ENCODE measurements at regions not wholly inside any gene's neighbourhood (a gene's known extent, or its start where the extent isn't known, plus 50 kb on each side); places are given as distances from the start of the nearest gene placed in this dataset.

GRCh38 chr17:12492450-12492849, 173.2 kb upstream of the MYOCD start:
- H3K23ac ChIP-seq (ENCODE audit: low read length in 2 of 2), result no peak overlapping the region

GRCh38 chr17:12505866-12506265, 159.8 kb upstream of the MYOCD start:
- no peak for DNase-seq
- 91% methylated on average over 2 of the region's 2 CpGs for WGBS
- H3K4me3 ChIP-seq (ENCODE audit: insufficient read depth in 1 of 2, low read depth in 1 of 2, low read length in 2 of 2), result no peak overlapping the region

More at GRCh38 chr17:12492450-12492849, 173.2 kb upstream of the MYOCD start:
- Histone ChIP-seq H3K36me3 (ENCODE audit: control insufficient read depth in 1 of 2, insufficient read depth in 2 of 2, low read depth in 1 of 2, low read length in 2 of 2) (no peaks in the 10 kb centered on the region), H3K79me1 (replicated peaks; ENCODE audit: low read length, poor library complexity, severe bottlenecking) (no peaks in the 10 kb centered on the region), H3K14ac (ENCODE audit: low read length in 2 of 2) (no peak overlapping the region), H3K27ac (ENCODE audit: low read length, poor library complexity, severe bottlenecking) (no peak overlapping the region), H2BK120ac (ENCODE audit: low read depth, low read length) (no peak overlapping the region), H3K18ac (ENCODE audit: low read depth in 1 of 2, low read length in 2 of 2) (no peak overlapping the region), H4K91ac (ENCODE audit: low read length) (no peak overlapping the region), H4K8ac (ENCODE audit: low read length) (no peak overlapping the region), H3K9ac (ENCODE audit: low read length) (no peak overlapping the region), H2AFZ (ENCODE audit: low read depth, low read length) (no peak overlapping the region), H3K4me3 (ENCODE audit: insufficient read depth in 1 of 2, low read depth in 1 of 2, low read length in 2 of 2) (no peak overlapping the region), H3K4me1 (ENCODE audit: control insufficient read depth, insufficient read depth, low read depth, low read length) (no peaks in the 10 kb centered on the region), H2AK5ac (ENCODE audit: low read length, severe bottlenecking) (no peak overlapping the region), H3K27me3 (ENCODE audit: control insufficient read depth in 1 of 2, insufficient read depth in 1 of 2, low read length in 2 of 2) (peaks cover 0 to 3% of the 10 kb centered on the region in 2 experiments), H2BK5ac (ENCODE audit: low read depth, low read length, poor library complexity, severe bottlenecking) (no peak overlapping the region), H3K4me2 (ENCODE audit: low read length, poor library complexity, severe bottlenecking) (no peak overlapping the region), H2BK12ac (ENCODE audit: low read length in 2 of 2) (no peak overlapping the region), H3K9me3 (ENCODE audit: control insufficient read depth, low read length) (no peaks in the 10 kb centered on the region), H3K4ac (ENCODE audit: low read depth in 1 of 2, low read length in 2 of 2) (no peak overlapping the region), H2BK15ac (ENCODE audit: low read depth, poor library complexity, severe bottlenecking) (no peak overlapping the region)
- WGBS, result 100% methylated on average over 2 of the region's 3 CpGs
- DNase-seq, result no peak

GRCh38 chr17:12507026-12507595, 158.6 kb upstream of the MYOCD start:
- Histone ChIP-seq H3K27me3 (ENCODE audit: control insufficient read depth in 1 of 2, insufficient read depth in 1 of 2, low read length in 2 of 2) (no peaks in the 10 kb centered on the region), H3K23ac (ENCODE audit: low read length in 2 of 2) (no peak overlapping the region), H3K18ac (ENCODE audit: low read depth in 1 of 2, low read length in 2 of 2) (no peak overlapping the region)

More at GRCh38 chr17:12505866-12506265, 159.8 kb upstream of the MYOCD start:
- Histone ChIP-seq H3K9me3 (ENCODE audit: control insufficient read depth, low read length) (no peaks in the 10 kb centered on the region), H3K9ac (ENCODE audit: low read length) (no peak overlapping the region), H3K79me1 (replicated peaks; ENCODE audit: low read length, poor library complexity, severe bottlenecking) (no peaks in the 10 kb centered on the region), H2AFZ (ENCODE audit: low read depth, low read length) (no peak overlapping the region), H3K23ac (ENCODE audit: low read length in 2 of 2) (no peak overlapping the region), H3K36me3 (ENCODE audit: control insufficient read depth in 1 of 2, insufficient read depth in 2 of 2, low read depth in 1 of 2, low read length in 2 of 2) (no peaks in the 10 kb centered on the region), H3K4me2 (ENCODE audit: low read length, poor library complexity, severe bottlenecking) (no peak overlapping the region), H3K27me3 (ENCODE audit: control insufficient read depth in 1 of 2, insufficient read depth in 1 of 2, low read length in 2 of 2) (no peaks in the 10 kb centered on the region), H4K8ac (ENCODE audit: low read length) (no peak overlapping the region), H2BK12ac (ENCODE audit: low read length in 2 of 2) (no peak overlapping the region), H3K4me1 (ENCODE audit: control insufficient read depth, insufficient read depth, low read depth, low read length) (peaks cover 3% of the 10 kb centered on the region), H3K27ac (ENCODE audit: low read length, poor library complexity, severe bottlenecking) (no peak overlapping the region), H4K91ac (ENCODE audit: low read length) (no peak overlapping the region), H3K18ac (ENCODE audit: low read depth in 1 of 2, low read length in 2 of 2) (no peak overlapping the region), H2BK5ac (ENCODE audit: low read depth, low read length, poor library complexity, severe bottlenecking) (no peak overlapping the region), H3K4ac (ENCODE audit: low read depth in 1 of 2, low read length in 2 of 2) (no peak overlapping the region), H2AK5ac (ENCODE audit: low read length, severe bottlenecking) (no peak overlapping the region), H2BK120ac (ENCODE audit: low read depth, low read length) (no peak overlapping the region), H2BK15ac (ENCODE audit: low read depth, poor library complexity, severe bottlenecking) (no peak overlapping the region), H3K14ac (ENCODE audit: low read length in 2 of 2) (no peak overlapping the region)

DNA sequence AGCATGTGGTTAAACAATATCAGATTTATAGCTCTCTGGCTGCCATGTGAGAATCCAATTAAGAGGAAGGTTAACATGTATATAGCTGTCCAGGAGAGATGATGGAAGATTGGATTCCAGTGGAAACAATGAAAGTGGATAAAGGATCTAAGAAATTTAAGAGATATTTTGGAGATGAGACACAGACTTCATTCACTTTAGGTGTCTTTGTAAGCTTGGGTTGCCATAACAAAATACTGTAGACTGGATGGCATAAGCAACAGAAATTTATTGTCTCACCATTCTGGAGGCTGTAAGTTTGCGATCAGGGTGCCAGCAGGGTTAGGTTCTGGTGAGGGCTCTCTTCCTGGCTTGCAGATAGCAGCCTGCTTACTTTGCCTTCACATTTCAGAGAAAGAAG, 155.9 kb upstream of the MYOCD start:
- Histone ChIP-seq H3K36me3 (ENCODE audit: control insufficient read depth in 1 of 2, insufficient read depth in 2 of 2, low read depth in 1 of 2, low read length in 2 of 2) (no peaks in the 10 kb centered on the region), H2AFZ (ENCODE audit: low read depth, low read length) (no peak overlapping the region), H2AK5ac (ENCODE audit: low read length, severe bottlenecking) (peak overlapping the region; percentile 38), H3K79me1 (replicated peaks; ENCODE audit: low read length, poor library complexity, severe bottlenecking) (no peaks in the 10 kb centered on the region), H2BK15ac (ENCODE audit: low read depth, poor library complexity, severe bottlenecking) (no peak overlapping the region), H3K4me3 (ENCODE audit: insufficient read depth in 1 of 2, low read depth in 1 of 2, low read length in 2 of 2) (no peak overlapping the region), H3K18ac (ENCODE audit: low read depth in 1 of 2, low read length in 2 of 2) (no peak overlapping the region), H3K9me3 (ENCODE audit: control insufficient read depth, low read length) (no peaks in the 10 kb centered on the region), H3K23ac (ENCODE audit: low read length in 2 of 2) (no peak overlapping the region), H3K14ac (ENCODE audit: low read length in 2 of 2) (no peak overlapping the region), H4K91ac (ENCODE audit: low read length) (no peak overlapping the region), H2BK12ac (ENCODE audit: low read length in 2 of 2) (peak overlapping the region in 1 of 2 experiments; percentile 66), H4K8ac (ENCODE audit: low read length) (no peak overlapping the region), H3K9ac (ENCODE audit: low read length) (no peak overlapping the region), H3K4me2 (ENCODE audit: low read length, poor library complexity, severe bottlenecking) (no peak overlapping the region), H2BK5ac (ENCODE audit: low read depth, low read length, poor library complexity, severe bottlenecking) (no peak overlapping the region), H3K4me1 (ENCODE audit: control insufficient read depth, insufficient read depth, low read depth, low read length) (peaks cover 4% of the 10 kb centered on the region), H3K27ac (ENCODE audit: low read length, poor library complexity, severe bottlenecking) (no peak overlapping the region), H3K27me3 (ENCODE audit: control insufficient read depth in 1 of 2, insufficient read depth in 1 of 2, low read length in 2 of 2) (no peaks in the 10 kb centered on the region), H2BK120ac (ENCODE audit: low read depth, low read length) (no peak overlapping the region), H3K4ac (ENCODE audit: low read depth in 1 of 2, low read length in 2 of 2) (peak overlapping the region in 1 of 2 experiments; percentile 82)
- 75% methylated on average over 1 of the region's 1 CpG for WGBS
- DNase-seq, result peak; percentile 9

More at GRCh38 chr17:12507026-12507595, 158.6 kb upstream of the MYOCD start:
- no peaks in the 10 kb centered on the region for H3K36me3 ChIP-seq (ENCODE audit: control insufficient read depth in 1 of 2, insufficient read depth in 2 of 2, low read depth in 1 of 2, low read length in 2 of 2)
- H2BK5ac ChIP-seq (ENCODE audit: low read depth, low read length, poor library complexity, severe bottlenecking), result no peak overlapping the region
- peak overlapping the region; percentile 36 for H4K8ac ChIP-seq (ENCODE audit: low read length)
- no peak overlapping the region for H3K4me2 ChIP-seq (ENCODE audit: low read length, poor library complexity, severe bottlenecking)
- H3K9ac ChIP-seq (ENCODE audit: low read length), result no peak overlapping the region
- no peak overlapping the region for H2BK12ac ChIP-seq (ENCODE audit: low read length in 2 of 2)
- H2AFZ ChIP-seq (ENCODE audit: low read depth, low read length), result no peak overlapping the region
- H3K4ac ChIP-seq (ENCODE audit: low read depth in 1 of 2, low read length in 2 of 2), result no peak overlapping the region
- no peaks in the 10 kb centered on the region for H3K9me3 ChIP-seq (ENCODE audit: control insufficient read depth, low read length)
- H3K14ac ChIP-seq (ENCODE audit: low read length in 2 of 2), result no peak overlapping the region
- no peak overlapping the region for H3K4me3 ChIP-seq (ENCODE audit: insufficient read depth in 1 of 2, low read depth in 1 of 2, low read length in 2 of 2)
- no peak overlapping the region for H2BK120ac ChIP-seq (ENCODE audit: low read depth, low read length)
- no peak for DNase-seq
- H2AK5ac ChIP-seq (ENCODE audit: low read length, severe bottlenecking), result no peak overlapping the region
- no peak overlapping the region for H3K27ac ChIP-seq (ENCODE audit: low read length, poor library complexity, severe bottlenecking)
- no peak overlapping the region for H2BK15ac ChIP-seq (ENCODE audit: low read depth, poor library complexity, severe bottlenecking)
- no peaks in the 10 kb centered on the region for H3K79me1 ChIP-seq (replicated peaks; ENCODE audit: low read length, poor library complexity, severe bottlenecking)
- H3K4me1 ChIP-seq (ENCODE audit: control insufficient read depth, insufficient read depth, low read depth, low read length), result peaks cover 4% of the 10 kb centered on the region
- WGBS, result 66% methylated on average over 8 of the region's 9 CpGs
- no peak overlapping the region for H4K91ac ChIP-seq (ENCODE audit: low read length)
